Smooth muscle cell (in vitro differentiated cells): ENCODE measurements at regions not wholly inside any gene's neighbourhood (a gene's known extent, or its start where the extent isn't known, plus 50 kb on each side); places are given as distances from the start of the nearest gene placed in this dataset.

Source experiments
- DNase-seq: peaks from one replicate; lab custom pipeline; 2025; ENCODE audit not compliant: unreplicated experiment; lab: John Stamatoyannopoulos, UW
- H2AFZ ChIP-seq: fragments of 200-600 bp; sonication (generic); 2 replicates; pipeline ENCODE4 v1.6.0; 2016; ENCODE audit warnings: antibody characterized with exemption, low read depth, mild to moderate bottlenecking
- H3F3A ChIP-seq: fragments of 200-600 bp; sonication (generic); 2 replicates; pipeline ENCODE4 v1.6.0; 2017; ENCODE audit warnings: antibody characterized with exemption, low read depth
- H3K27ac ChIP-seq: fragments of 200-600 bp; sonication (generic); 2 replicates; pipeline ENCODE4 v1.5.1; 2016; ENCODE audit warnings: low read depth, mild to moderate bottlenecking
- H3K27me3 ChIP-seq: fragments of 200-600 bp; sonication (generic); 2 replicates; pipeline ENCODE4 v1.6.1; 2016; ENCODE audit warnings: low read depth, mild to moderate bottlenecking
- H3K36me3 ChIP-seq: fragments of 200-600 bp; sonication (generic); 2 replicates; pipeline ENCODE4 v1.5.1; 2016; ENCODE audit warnings: low read depth
- H3K4me1 ChIP-seq: fragments of 200-600 bp; sonication (generic); 2 replicates; pipeline ENCODE4 v1.5.1; 2016; ENCODE audit warnings: low read depth
- H3K4me2 ChIP-seq: fragments of 200-600 bp; sonication (generic); 2 replicates; pipeline ENCODE4 v1.6.0; 2016; ENCODE audit warnings: mild to moderate bottlenecking
- H3K4me3 ChIP-seq: fragments of 200-600 bp; sonication (generic); 2 replicates; pipeline ENCODE4 v1.5.1; 2016; ENCODE audit warnings: mild to moderate bottlenecking
- H3K79me2 ChIP-seq: fragments of 200-600 bp; sonication (generic); 2 replicates; pipeline ENCODE4 v1.6.0; 2016; ENCODE audit warnings: low read depth, mild to moderate bottlenecking
- H3K9ac ChIP-seq: fragments of 200-600 bp; sonication (generic); 2 replicates; pipeline ENCODE4 v1.6.0; 2016; ENCODE audit warnings: low read depth
- H3K9me3 ChIP-seq: fragments of 200-600 bp; sonication (generic); replicated peaks from 2 replicates; pipeline ENCODE4 v1.5.1; 2016; ENCODE audit warnings: low read depth
- H4K20me1 ChIP-seq: fragments of 200-600 bp; sonication (generic); 2 replicates; pipeline ENCODE4 v1.6.0; 2016; ENCODE audit warnings: low read depth
- CTCF ChIP-seq: fragments of 200-600 bp; sonication (generic); IDR thresholded peaks from 2 replicates; pipeline ENCODE4 v1.5.1; 2017; ENCODE audit warnings: borderline replicate concordance, mild to moderate bottlenecking, antibody characterized with exemption; ENCODE audit not compliant: insufficient read depth, poor library complexity, severe bottlenecking
- WGBS: methylation state at CpG from one replicate; pipeline ENCODE4 v1.1.7; 2016; ENCODE audit warnings: low lambda C conversion rate; 5-methylcytosine and 5-hydroxymethylcytosine counted together

- no peaks in the 10 kb centered on the region for H3K4me1 ChIP-seq
- WGBS, result 70% methylated on average over 7 of the region's 7 CpGs
- H3K4me3 ChIP-seq, result no peak overlapping the region
- H3K36me3 ChIP-seq, result no peaks in the 10 kb centered on the region
- no peak for DNase-seq
- no peaks in the 10 kb centered on the region for H3K27me3 ChIP-seq
- H3K27ac ChIP-seq, result no peak overlapping the region
- H3F3A ChIP-seq, result no peaks in the 10 kb centered on the region
- no peak overlapping the region for H3K4me2 ChIP-seq
- no peak for TF ChIP-seq CTCF
- H2AFZ ChIP-seq, result no peak overlapping the region
- no peak overlapping the region for H3K9ac ChIP-seq
- no peaks in the 10 kb centered on the region for H4K20me1 ChIP-seq
- H3K9me3 ChIP-seq, result no peaks in the 10 kb centered on the region
- no peaks in the 10 kb centered on the region for H3K79me2 ChIP-seq
Observed at GRCh38 chr13:105509981-105510762, 1025.3 kb downstream of the EFNB2 start.

GRCh38 chr13:105506463-105506862 is 1029.0 kb downstream of the EFNB2 start:
- no peak for TF ChIP-seq CTCF
- Histone ChIP-seq H3K9ac (no peak overlapping the region), H4K20me1 (no peaks in the 10 kb centered on the region), H3K4me2 (no peak overlapping the region), H3K27me3 (no peaks in the 10 kb centered on the region), H3K79me2 (no peaks in the 10 kb centered on the region), H3K36me3 (no peaks in the 10 kb centered on the region), H3K4me3 (no peak overlapping the region), H3K9me3 (no peaks in the 10 kb centered on the region), H3F3A (no peaks in the 10 kb centered on the region), H3K27ac (no peak overlapping the region), H2AFZ (no peak overlapping the region), H3K4me1 (peaks cover 10% of the 10 kb centered on the region)
- 94% methylated on average over 9 of the region's 9 CpGs for WGBS
- no peak for DNase-seq

- no peaks in the 10 kb centered on the region for H3K79me2 ChIP-seq
- WGBS, result 46% methylated on average over 5 of the region's 5 CpGs
- no peak overlapping the region for H3K9ac ChIP-seq
- DNase-seq, result no peak
- no peaks in the 10 kb centered on the region for H3F3A ChIP-seq
- H3K4me2 ChIP-seq, result no peak overlapping the region
- H3K4me1 ChIP-seq, result peaks cover 10% of the 10 kb centered on the region
- no peaks in the 10 kb centered on the region for H3K36me3 ChIP-seq
- H2AFZ ChIP-seq, result no peak overlapping the region
- H3K27ac ChIP-seq, result no peak overlapping the region
- H4K20me1 ChIP-seq, result no peaks in the 10 kb centered on the region
- H3K27me3 ChIP-seq, result no peaks in the 10 kb centered on the region
- no peaks in the 10 kb centered on the region for H3K9me3 ChIP-seq
- TF ChIP-seq CTCF, result no peak
- no peak overlapping the region for H3K4me3 ChIP-seq
Observed at GRCh38 chr13:105502193-105502592, 1033.3 kb downstream of the EFNB2 start.

GRCh38 chr13:105497597-105497996 is 1037.9 kb downstream of the EFNB2 start:
- H4K20me1 ChIP-seq, result no peaks in the 10 kb centered on the region
- H2AFZ ChIP-seq, result no peak overlapping the region
- no peaks in the 10 kb centered on the region for H3K9me3 ChIP-seq
- H3K4me3 ChIP-seq, result no peak overlapping the region
- DNase-seq, result no peak
- no peak overlapping the region for H3K27ac ChIP-seq
- H3K4me1 ChIP-seq, result peaks cover 7% of the 10 kb centered on the region
- H3K4me2 ChIP-seq, result no peak overlapping the region
- no peaks in the 10 kb centered on the region for H3K36me3 ChIP-seq
- no peaks in the 10 kb centered on the region for H3K27me3 ChIP-seq
- no peaks in the 10 kb centered on the region for H3F3A ChIP-seq
- H3K79me2 ChIP-seq, result no peaks in the 10 kb centered on the region
- no peak for TF ChIP-seq CTCF
- no peak overlapping the region for H3K9ac ChIP-seq
- 72% methylated on average over 3 of the region's 3 CpGs for WGBS
